NCI-H2171 (cell line): ENCODE measurements at regions not wholly inside any gene's neighbourhood (a gene's known extent, or its start where the extent isn't known, plus 50 kb on each side); places are given as distances from the start of the nearest gene placed in this dataset.

ENCODE experiments used
- DNase-seq: peaks from one replicate; lab custom pipeline; 2025; lab: John Stamatoyannopoulos, UW

DNA sequence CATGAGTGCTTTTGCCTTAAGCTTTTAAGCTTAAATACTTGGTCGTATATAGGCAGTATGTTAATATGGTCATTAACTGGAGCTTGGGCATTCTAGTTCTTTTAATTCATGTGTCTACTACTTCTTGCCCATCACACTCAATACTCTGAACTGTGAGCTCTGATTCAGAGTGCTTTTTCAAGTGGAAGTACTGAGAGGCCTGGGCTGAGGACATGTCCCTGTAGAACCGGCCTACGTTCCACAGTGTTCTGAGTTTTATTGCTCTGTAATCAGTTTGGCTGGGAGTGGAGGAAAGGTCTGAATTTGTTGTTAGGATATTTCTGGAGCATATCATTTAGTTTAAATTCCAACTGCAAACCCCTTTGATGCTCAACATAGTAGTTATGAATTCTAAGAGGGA is 1744.8 kb upstream of the MIR17HG start:
- no peak for DNase-seq

DNA sequence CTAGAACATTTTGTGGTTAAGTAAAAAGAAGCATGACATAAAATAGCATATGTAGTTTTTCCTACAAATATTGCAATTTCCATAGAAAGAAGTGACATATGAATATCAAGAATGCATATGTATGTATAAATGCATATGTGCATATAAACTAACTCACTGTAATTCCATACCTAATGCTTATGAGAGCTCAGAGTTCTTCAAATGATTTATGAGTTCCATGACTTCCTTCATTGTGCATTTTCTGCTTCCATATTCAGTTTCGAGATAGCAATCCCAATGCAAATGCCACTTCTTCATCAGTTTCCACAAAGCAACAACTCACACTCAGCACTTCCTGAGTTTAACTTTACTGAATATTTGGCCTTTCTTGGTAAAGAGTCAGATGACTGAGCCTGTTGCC is 1744.3 kb upstream of the MIR17HG start:
- DNase-seq = no peak

DNA sequence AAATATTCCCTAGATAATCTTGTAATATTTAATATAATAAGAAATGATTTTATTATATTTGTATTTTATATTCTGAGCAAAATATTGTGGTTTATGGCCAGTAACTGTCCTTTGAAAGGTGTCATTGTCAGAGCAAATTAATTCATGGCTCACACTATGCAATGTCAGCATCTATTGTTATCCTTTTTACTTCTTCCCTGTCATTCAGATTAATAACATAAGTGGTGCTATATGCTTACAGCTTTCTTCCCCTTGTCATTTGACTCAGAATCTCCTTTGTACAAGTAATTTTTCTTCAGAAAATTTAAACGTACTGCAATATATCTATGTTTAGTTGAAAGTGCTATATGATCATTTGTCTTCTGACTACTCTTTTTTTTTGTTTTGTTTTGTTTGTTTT is 1738.2 kb upstream of the MIR17HG start:
- no peak for DNase-seq

DNA sequence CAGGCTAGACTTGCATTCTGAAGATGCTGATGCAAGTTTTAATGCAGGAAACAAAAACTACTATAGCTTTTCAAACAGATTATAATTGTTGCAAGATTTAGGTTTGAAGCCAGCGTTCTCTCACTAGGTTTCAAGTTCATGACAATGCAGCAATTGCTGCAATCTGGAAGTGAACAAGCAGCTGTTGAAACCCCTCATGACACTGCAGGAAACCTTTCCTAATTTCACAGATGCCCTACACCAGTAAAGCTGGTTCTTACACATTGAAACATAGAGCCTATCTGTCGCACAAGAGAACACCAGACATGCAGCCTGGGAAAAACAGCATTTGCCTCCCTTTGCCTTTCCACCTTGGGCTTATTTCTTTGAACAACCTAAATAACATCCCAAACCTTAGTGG is 1737.2 kb upstream of the MIR17HG start:
- DNase-seq = no peak

DNA sequence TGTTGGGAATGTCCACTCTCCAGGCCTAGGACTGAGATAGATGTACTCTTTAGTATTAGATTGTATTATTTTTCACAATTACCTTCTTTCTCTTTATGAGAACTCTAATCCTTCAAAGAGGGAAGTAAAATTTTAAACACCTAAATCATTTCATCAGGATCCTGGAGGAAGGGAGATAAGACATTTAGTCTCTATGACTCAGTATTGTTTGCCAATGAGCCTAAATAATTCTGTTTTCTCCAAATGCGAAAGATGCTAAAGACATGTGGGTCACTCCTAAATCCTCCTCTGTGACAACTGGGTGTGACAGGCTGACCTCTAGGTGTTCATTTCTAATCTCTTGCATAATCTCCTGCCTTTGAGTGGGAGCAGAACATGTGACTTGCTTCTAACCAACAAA is 1736.6 kb upstream of the MIR17HG start:
- DNase-seq = no peak

DNA sequence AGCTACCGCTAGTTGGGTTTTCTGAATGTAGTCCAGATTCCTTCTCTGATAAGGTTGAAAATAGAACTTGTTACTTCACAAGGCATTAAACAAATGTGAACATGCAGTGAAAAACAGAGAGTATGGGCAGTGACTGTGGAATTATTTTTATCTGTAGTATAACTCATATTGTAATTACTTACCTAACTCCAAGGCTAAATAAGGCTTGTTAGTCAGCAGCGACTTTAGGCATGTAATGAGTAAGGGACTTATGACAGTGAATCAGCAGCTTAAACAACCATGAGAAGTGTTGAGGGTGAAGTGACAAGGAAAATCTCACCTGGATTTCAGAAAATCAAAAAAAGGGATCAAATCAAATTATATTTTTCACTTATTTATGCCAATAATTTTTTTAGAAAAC is 1719.5 kb upstream of the MIR17HG start:
- no peak for DNase-seq

DNA sequence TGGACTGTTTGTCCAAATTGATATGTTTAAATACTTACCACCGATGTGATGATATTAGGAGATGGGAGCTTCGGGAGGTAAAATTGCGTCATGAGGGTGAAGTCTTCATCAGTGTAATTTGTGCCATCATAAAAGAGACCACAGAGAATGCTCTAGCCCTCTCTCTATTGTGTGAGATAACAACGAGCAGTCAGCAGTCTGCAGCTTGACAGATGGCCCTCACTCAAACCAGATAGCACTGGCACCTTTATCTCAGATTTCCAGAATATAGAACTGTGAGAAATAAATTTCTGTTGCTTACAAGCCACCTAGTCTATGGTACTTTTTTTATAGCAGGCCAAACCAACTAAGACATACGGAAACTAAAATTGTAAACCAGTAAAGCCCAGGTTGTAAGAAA is 1718.9 kb upstream of the MIR17HG start:
- no peak for DNase-seq

DNA sequence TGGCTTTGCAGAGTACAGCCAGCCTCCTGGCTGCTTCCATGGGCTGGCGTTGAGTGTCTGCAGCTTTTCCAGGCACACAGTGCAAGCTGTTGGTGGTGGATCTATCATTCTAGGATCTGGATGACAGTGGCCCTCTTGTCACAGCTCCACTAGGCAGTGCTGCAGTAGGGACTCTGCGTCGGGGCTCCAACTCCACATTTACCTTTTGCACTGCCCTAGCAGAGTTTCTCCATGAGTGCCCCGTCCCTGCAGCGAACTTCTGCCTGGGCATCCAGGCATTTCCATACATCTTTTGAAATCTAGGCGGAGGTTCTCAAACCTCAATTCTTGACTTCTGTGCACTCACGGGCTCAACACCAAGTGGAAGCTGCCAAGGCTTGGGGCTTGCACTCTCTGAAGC is 1697.3 kb upstream of the MIR17HG start:
- no peak for DNase-seq

DNA sequence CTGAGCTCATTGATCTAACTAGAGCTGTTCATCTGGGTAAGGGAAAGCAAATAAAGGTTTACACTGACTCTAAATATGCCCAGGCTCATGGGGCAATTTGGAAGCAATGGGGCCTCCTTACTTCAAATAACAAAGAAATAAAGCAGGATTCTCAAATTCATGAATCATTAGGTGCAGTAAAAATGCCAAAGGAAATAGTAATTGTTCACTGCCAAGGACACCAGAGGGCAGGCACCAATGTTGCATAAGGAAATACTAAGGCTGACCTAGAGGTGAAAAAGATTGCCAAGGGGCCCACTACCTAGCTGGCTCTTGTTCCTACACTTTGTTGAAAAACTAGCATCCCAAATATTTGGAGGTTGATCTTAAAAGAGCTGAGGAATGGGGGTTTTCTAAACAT is 1686.7 kb upstream of the MIR17HG start:
- DNase-seq = no peak

DNA sequence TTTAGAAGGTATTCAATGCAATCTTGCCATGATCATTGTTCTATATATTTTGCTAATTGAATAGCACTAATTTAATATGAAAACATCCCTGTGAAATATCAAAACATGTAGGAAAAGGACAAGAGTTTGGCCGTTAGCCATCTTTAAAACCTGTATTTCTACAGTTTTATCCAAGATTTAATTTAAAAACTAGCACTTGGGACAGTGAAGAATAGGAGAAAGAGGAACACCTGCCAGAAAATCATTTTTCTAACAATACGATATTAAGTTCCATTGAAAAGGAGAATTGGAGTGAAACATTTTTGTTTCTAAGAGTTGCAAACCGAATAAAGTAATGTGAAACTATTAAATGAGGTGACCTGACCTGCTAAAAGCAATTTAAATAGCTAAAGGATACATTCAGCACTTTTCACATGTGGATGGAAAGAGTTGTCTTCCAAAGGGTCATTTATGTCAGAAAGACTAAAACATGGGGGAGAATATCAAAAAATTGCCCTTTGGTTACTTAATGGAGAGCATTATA is 1673.6 kb upstream of the MIR17HG start:
- no peak for DNase-seq

DNA sequence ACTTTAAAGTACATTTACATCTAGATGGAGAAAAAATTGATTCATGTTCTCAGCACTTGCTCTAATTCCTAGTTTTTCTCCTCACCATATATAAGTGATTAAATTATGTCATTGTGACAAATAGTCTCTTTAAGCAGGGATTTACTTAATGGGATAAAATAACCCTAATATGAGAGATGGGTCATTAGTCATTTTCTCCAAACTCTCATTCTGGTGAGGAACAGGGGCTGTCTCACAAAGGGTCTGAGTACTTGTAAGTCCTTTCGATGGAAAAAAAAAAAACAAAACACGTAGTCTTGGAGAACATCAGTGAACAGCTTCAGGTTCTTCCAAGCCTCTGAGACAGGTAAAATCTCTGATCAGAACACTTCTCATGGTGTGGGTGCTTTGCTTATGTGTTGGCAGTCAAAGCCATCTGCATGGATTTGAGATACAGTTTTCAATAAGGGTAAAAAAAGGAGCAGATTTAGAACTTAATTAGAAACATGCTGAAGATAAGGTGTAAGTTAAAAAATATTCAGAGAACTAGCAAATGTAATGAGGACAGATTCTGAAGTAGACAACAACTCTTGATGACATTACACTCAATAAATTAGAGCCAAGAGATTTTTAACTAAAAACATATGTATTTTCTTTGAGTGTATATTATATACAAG is 1668.9 kb upstream of the MIR17HG start:
- no peak for DNase-seq

DNA sequence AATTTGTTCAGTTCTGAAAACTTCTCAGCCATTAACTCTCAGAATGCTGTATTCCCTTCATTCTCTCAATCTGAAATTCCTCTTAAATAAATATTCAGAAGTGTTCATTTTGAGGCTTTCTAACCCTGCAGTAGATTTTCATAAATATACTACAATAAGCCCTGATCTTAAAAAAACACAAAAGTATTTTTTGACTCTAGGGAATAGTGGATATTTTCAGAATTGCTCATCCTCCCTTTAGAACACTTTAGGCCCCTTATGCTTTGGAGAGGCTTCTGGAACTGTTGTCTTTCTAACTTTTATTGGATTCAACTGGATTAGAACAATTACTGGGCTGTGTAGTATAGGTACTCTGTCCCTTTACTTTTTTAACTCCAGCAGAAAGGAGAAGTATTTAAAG is 1662.6 kb upstream of the MIR17HG start:
- no peak for DNase-seq

DNA sequence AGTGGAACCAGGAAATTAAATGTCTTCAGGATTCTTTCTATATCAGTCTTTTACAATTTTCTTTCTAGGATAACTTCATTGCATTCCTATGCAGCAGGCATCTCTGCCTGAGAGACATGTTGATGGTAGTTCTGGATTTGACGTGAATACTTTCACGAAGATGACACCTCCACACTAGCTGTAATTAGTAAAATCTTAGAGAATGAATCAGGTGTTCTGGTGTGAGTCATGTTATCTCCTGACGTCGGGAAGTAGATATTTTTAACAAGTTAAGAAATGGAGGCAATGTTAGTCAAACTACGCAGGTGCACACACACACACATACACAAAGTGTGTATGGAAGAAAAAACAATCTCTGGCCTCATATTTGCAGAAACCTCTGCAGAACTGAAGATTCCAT is 1661.3 kb upstream of the MIR17HG start:
- no peak for DNase-seq

DNA sequence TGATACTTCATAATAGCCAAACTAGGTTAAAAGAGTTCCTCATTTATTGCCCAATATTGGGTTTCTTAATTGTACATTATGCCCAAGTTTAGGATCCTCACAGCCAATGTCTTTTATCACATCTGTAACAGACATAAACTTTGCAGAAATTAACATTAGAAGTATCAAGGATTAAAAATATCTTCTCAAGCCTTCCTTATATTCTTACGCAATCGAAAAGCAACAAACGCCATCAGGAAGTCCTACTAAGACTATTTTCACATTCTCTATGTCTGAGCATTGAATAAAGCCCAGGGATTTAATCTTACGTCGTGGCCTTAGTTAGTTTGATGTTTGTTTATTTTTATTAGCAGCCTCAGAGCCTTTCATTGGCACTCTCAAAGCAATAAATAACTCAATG is 1660.4 kb upstream of the MIR17HG start:
- no peak for DNase-seq

DNA sequence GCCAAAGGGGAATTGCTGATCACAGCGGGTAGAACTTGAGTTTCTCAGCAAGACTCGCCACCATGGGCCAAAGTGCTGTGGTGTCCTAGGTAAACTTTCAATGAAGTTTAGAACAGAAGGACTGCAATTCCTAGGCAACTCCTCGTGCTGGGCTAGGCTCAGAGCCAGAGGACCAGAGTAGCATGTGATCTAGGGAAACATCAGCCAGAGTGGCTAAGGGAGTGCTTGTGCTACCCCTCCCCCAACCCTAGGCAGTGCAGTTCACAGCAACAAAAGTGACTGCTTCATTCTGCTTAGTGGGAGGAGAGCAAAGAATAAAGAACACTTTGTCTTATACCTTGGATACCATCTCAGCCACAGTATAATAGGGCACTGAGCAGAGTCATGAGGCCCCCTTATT is 1658.6 kb upstream of the MIR17HG start:
- no peak for DNase-seq

DNA sequence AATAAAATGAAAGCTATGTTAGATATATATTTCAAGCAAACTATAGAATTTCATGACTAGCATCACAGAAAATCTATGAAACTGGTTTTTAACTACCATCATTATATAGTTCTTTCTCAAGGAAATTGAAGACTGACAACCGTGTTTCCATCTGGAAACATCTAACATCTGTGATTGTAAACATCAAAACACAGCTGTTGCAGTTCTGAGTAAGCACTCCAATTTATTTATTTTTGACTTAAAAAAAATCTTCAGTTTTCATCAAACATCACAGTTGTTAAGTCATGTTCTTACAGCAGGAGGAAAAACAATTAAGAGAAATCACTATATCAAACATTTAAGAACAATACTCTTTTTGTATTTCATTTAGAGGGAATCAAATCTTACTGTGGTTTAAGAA is 1653.0 kb upstream of the MIR17HG start:
- DNase-seq = no peak

DNA sequence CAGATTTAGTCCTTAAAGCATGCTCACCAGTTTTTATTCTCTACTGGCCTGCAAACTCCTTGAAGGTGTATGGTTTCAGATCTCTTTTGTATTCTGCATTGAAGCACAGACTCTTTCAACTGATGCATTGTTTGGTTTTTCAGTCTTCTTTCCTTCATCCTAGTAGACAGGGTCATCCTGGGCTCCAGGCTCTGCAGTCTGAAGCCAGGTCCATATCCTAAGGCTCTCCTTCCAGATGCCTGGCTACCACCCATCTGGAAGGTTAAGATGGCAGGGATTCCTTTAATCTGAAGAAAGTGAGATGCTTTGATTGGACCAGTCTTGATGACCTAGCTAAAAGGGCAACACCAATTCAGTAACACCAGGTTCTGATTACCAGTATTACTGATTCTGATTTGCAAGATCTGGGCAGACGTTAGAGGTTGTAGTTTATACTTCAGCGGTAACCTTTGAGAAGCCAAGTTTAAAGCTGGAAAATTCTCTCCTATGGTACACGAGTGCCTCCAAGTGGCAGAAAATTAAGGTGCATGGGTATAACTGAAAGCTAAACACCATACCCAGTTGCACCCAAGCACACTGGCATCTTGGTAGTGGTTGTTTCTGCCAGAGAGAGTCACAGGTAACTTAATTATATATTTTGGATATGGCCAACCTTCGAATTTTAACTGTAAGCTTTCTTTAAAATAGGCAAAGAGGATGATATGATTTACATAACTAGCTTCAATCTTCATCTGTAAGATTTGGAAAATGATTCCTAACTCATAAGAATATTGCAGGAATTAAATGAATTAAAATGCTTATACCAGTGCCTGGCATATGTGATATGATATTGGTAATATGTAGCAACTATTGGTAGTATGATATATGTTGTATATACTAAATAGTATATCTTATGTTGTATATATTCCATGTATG is 1651.9 kb upstream of the MIR17HG start:
- no peak for DNase-seq

DNA sequence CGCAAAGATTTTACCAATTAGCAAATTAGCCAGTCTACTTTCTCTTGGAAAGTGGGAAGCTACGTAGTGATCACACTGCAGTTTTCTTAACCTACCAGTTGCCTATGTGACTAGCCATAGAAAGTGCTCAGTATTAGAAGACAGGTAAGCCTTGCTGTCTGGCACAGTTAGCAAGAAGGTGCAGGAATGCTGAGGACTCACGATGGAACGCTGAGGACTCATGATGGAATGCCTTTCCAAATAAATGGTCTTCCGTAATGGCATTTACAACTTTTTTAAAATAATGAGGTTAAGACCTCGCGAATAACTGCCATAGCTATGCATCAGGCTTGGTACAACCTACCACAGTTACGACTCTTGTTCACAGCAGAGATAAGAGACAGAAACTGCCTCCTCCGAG is 1645.6 kb upstream of the MIR17HG start:
- DNase-seq = no peak

DNA sequence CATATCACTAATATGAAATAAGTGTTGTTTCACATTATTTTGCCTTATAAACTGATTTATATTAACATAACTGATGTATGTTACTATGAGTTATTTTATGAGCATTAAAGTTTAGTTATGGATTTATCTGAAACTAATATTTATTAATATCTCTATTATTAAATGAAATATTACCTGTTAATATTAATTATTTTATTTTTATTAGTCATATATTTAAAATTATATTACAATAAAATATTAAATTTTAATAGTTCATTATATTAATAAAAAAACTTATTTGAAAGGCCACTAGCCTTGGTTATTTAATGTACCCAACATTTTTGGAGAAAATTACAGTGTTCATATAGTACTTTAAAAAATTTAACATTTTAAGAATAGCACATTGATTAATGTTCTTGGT is 1643.4 kb upstream of the MIR17HG start:
- DNase-seq = no peak

DNA sequence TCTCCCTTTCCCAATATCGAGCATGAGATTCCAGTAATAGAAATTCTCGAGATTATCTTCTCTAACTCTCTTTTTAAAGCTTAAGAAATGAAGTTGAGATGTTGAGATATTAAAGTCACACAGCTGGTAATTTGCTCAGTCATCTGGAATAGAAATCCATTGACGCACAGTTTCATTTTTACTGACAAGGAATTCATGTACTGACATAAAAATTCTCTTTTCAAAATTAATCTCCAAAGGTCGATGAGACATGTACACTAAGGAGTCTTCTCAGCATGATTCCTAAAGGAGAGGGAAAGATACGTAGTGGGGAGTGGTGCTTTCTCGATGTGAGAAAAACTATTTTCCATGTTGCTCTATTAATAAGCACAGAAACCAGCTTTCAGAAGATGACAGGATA is 1639.5 kb upstream of the MIR17HG start:
- no peak for DNase-seq

DNA sequence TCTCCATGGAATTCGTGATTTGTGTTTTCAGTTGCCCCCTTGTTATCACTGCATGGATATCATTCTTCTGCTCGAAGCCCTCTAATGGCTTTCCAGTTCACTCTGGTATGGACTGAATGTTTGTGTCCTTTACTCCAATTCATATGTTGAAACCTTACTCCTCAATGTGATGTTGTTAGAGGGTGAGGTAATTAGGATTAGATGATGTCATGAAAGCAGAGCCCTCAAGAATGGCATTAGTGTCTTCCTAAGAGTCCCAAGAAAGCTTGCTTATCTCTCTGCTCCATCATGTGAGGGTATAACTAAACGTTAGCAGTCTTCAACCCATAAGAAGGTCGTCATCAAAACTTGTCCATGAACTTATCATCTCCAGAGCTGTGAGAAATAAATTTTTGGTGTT is 1626.3 kb upstream of the MIR17HG start:
- DNase-seq = no peak

DNA sequence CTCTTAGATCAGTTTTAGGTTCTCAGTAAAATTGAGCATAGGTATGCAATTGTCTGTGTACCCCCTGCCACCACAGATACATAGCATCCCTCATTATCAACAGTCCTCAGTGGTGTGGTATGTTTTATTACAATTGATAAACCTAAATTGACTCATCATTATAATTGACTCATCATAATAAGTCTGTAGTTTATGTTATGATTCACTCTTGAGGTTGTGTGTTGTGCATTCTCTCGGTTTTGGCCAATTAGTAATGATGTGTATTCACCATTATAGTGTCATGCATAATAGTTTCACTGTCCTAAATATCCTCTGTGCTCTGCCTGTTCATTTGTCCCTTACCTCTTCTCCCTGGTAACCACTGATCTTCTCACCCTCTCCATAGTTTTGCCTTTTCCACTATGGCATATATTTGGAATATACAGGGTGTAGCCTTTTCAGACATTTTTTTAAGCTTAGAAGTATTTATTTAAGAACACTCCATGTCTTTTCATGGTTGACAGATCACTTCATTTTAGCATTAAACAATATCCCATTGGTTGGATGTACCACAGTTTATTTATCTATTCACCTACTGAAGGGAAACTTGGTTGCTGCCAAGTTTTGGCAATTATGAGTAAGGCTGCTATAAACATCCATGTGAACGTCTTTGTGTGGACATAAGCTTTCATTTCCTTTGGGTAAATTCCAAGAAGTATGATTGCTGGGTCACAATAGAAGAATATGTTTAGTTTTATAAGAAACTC is 1620.6 kb upstream of the MIR17HG start:
- no peak for DNase-seq

DNA sequence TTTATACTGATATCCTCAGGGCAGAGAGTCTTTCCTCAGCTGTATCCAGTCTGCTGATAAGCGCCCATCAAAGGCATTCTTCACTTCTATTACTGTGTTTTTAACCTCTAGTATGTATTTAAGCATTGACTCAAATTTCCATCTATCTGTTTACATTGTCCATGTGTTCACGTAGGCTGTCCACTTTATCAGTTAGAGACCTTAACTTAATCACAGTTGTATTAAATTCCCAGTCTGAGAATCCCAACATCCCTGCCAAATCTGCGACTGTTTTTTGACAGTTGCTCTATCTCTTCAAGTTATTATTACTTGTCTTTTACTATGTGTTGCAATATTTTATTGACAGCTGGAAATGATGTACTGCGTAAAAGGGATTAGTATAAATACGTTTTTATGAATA is 1613.7 kb upstream of the MIR17HG start:
- DNase-seq = no peak
